K562 (cell line): ENCODE measurements at regions not wholly inside any gene's neighbourhood (a gene's known extent, or its start where the extent isn't known, plus 50 kb on each side); places are given as distances from the start of the nearest gene placed in this dataset.
A peak's percentile ranks its signal among the peaks of the same experiment; 100 is the strongest.

Experiments
- ATAC-seq: fragments of 200-7000 bp; cut with Tn5 transposase; 3 replicates; pipeline ENCODE4 v1.9.1; 2020; ENCODE audit warnings: moderate library complexity
- BruUV-seq: library from RNA; stranded (reverse); fragments of 400-500 nt; replicated peaks from 2 replicates; lab custom pipeline; 2021; lab: Mats Ljungman, UMichigan
- CTCF ChIA-PET: fragments of 300-600 bp; formaldehyde crosslinking; extraction: SDS; loops from one replicate; lab custom pipeline; 2021; ENCODE audit warnings: low intra/inter-chr PET ratio; lab: Yijun Ruan, JAX
- POLR2A ChIA-PET: fragments of 300-600, 350-650 bp; sonication (Branson Sonifier 250); formaldehyde crosslinking; extraction: SDS; loops from one replicate; lab custom pipeline; 2021; ENCODE audit warnings: antibody characterized with exemption, inconsistent platforms; lab: Yijun Ruan, JAX
- DNase-seq, 4 experiments: peaks; one replicate each; pipeline versions ENCODE4 v3.0.0 to v3.0.0-alpha.2; 2011 to 2018; ENCODE audit warnings: low spot score in 3 of 4, mixed read lengths in 3 of 4; ENCODE audit errors: extremely low read depth in 1 of 4
- FAIRE-seq: peaks from 2 replicates; lab custom pipeline; 2011; peaks lifted over from hg19 to GRCh38; lab: Jason Lieb, UNC
- H2AFZ ChIP-seq: 2 replicates; pipeline ENCODE4 v1.6.0; 2011; ENCODE audit warnings: low read depth, low read length, control low read depth, inconsistent platforms
- H3K27ac ChIP-seq: fragments of 200-600 bp; 3 replicates; pipeline ENCODE4 v1.8.0; 2011; ENCODE audit warnings: low read depth, mild to moderate bottlenecking, control low read depth, inconsistent platforms, low read length, moderate library complexity, mixed read lengths; ENCODE audit errors: extremely low read depth
- H3K27me3 ChIP-seq, 2 experiments: fragments of 300-600 bp in 1 of 2; 2 replicates in 1 of 2; 3 replicates in 1 of 2; pipeline versions ENCODE4 v1.6.0 to v1.8.0; 2011; ENCODE audit warnings: inconsistent platforms in 2 of 2, low read length in 2 of 2, mild to moderate bottlenecking in 1 of 2, mixed read lengths in 1 of 2, moderate library complexity in 1 of 2; ENCODE audit not compliant: control insufficient read depth in 2 of 2, insufficient read depth in 2 of 2
- H3K36me3 ChIP-seq: fragments of 300-600 bp; 3 replicates; pipeline ENCODE4 v1.8.0; 2011; ENCODE audit warnings: mild to moderate bottlenecking, low read length, inconsistent platforms; ENCODE audit not compliant: control insufficient read depth, insufficient read depth
- H3K4me1 ChIP-seq, 2 experiments: fragments of 200-600 bp in 1 of 2; replicated peaks in 1 of 2; 2 replicates in 1 of 2; 3 replicates in 1 of 2; pipeline versions ENCODE4 v1.5.1 to v1.8.0; 2011; ENCODE audit warnings: inconsistent platforms in 2 of 2, low read length in 2 of 2, mild to moderate bottlenecking in 1 of 2, mixed read lengths in 1 of 2, moderate library complexity in 1 of 2; ENCODE audit not compliant: control insufficient read depth in 2 of 2, insufficient read depth in 2 of 2
- H3K4me2 ChIP-seq: 2 replicates; pipeline ENCODE4 v1.6.1; 2011; ENCODE audit warnings: low read length, control low read depth, inconsistent platforms, mixed read lengths; ENCODE audit not compliant: insufficient read depth
- H3K4me3 ChIP-seq: fragments of 200-600 bp; sonication (generic), shearing (Covaris generic); 2 replicates; pipeline ENCODE4 v1.5.1; 2016; ENCODE audit warnings: control low read depth, inconsistent platforms
- H3K79me2 ChIP-seq: fragments of 200-600 bp; 3 replicates; pipeline ENCODE4 v1.8.0; 2011; ENCODE audit warnings: low read length, inconsistent platforms; ENCODE audit not compliant: control insufficient read depth, insufficient read depth
- H3K9ac ChIP-seq, 2 experiments: 2 replicates each; pipeline versions ENCODE4 v1.6.0 to v1.6.1; 2011; ENCODE audit warnings: low read depth in 2 of 2, low read length in 2 of 2, control low read depth in 1 of 2, inconsistent platforms in 1 of 2, mild to moderate bottlenecking in 1 of 2, mixed read lengths in 1 of 2; ENCODE audit not compliant: insufficient read depth in 1 of 2
- H3K9me1 ChIP-seq: one replicate; pipeline ENCODE4 v1.6.0; 2011; ENCODE audit warnings: inconsistent platforms, mild to moderate bottlenecking, low read length, moderate library complexity; ENCODE audit not compliant: control insufficient read depth, insufficient read depth
- H3K9me3 ChIP-seq: replicated peaks from 2 replicates; pipeline ENCODE4 v1.5.1; 2011; ENCODE audit warnings: low read depth, low read length, inconsistent platforms; ENCODE audit not compliant: control insufficient read depth, insufficient read depth
- H4K20me1 ChIP-seq: replicated peaks from 2 replicates; pipeline ENCODE4 v1.6.1; 2011; ENCODE audit warnings: low read length, inconsistent platforms, mixed read lengths; ENCODE audit not compliant: control insufficient read depth, insufficient read depth
- HMG20B ChIP-seq: fragments of 250-450 bp; sonication (Bioruptor Pico); IDR thresholded peaks from 2 replicates; pipeline ENCODE4 v1.5.0; 2021; ENCODE audit warnings: mild to moderate bottlenecking
- PPARD ChIP-seq: fragments of 250-450 bp; sonication (Bioruptor Pico); IDR thresholded peaks from 2 replicates; pipeline ENCODE4 v1.8.0; 2022; ENCODE audit warnings: inconsistent platforms, mild to moderate bottlenecking, moderate library complexity
- XRCC3 ChIP-seq: fragments of 450-650 bp; IDR thresholded peaks from 2 replicates; pipeline ENCODE4 v1.6.1; 2017; ENCODE audit warnings: mild to moderate bottlenecking, moderate library complexity
- WGBS: fragments of 100-300 bp; shearing (Covaris generic); methylation state at CpG from one replicate; pipeline ENCODE4 v1.1.6; 2016; ENCODE audit warnings: low coverage, mixed read lengths; ENCODE audit not compliant: insufficient coverage; ENCODE audit errors: missing lambda C conversion rate; 5-methylcytosine and 5-hydroxymethylcytosine counted together
- in situ Hi-C: fragments of 300-500 bp; cut with MboI; formaldehyde crosslinking; loops from 4 replicates; pipeline ENCODE4 v1.15.0; 2018; ENCODE audit warnings: inconsistent platforms, mixed read lengths
- intact Hi-C: fragments of 100-400 bp; cut with micrococcal nuclease; formaldehyde crosslinking; loops from 2 replicates; pipeline ENCODE4 v1.14.2; 2022
- TF ChIP-seq, protein P1 (sequence below): conservative IDR thresholded peaks from 2 replicates; pipeline ENCODE4 v1.6.1; 2011; ENCODE audit warnings: low read depth, mild to moderate bottlenecking, low read length; ENCODE audit not compliant: control insufficient read depth

DNA sequence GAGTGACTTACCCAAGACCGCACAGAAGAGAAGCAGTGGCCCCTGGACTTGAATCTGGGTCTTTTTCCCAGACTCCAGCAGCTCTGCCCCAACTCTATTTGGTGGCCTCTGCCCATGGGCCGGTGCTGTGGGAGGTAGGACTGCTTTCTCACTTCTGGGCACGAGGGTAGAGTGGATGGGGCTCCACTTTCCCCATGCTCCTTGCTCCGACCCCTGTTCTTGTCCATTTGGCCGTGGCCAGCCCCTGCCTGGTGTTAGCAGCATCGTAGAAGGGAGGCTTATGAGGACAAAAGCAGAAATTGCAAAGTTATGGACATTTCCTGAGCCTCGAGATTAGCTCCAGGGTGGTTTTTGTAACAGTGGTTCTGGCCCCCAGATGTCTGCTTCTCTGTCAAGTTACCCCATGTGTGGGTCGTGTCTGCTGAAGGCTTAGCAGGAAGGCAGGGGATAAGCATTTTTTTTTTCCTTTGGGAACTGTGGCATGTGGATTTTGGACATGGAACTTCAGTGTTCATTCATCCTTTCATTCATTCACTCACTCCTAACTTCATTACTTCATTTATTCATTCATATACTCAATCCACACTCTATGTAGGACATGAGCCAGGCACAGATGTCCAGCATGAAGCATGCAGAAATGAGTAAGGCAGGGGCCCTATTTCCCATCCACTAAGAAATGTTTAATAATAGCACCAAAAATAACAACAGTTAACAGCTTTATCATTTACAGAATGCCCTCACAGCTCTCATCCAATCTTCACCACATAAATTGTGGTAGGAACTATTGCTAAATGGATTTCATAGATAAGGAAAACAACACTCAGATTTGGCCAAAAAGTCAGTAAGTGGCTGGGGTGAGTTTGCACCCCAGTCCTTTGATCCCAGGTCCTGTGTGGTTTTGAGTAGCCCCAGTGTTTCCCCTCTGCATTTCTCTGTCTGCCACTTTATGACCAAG is 180.5 kb downstream of the OPA1 start (continued):
- no peak for TF ChIP-seq HMG20B (CRISPR knock-in tag)
- TF ChIP-seq PPARD (CRISPR knock-in tag): no peak
- TF ChIP-seq XRCC3: no peak
- TF ChIP-seq, protein P1, sequence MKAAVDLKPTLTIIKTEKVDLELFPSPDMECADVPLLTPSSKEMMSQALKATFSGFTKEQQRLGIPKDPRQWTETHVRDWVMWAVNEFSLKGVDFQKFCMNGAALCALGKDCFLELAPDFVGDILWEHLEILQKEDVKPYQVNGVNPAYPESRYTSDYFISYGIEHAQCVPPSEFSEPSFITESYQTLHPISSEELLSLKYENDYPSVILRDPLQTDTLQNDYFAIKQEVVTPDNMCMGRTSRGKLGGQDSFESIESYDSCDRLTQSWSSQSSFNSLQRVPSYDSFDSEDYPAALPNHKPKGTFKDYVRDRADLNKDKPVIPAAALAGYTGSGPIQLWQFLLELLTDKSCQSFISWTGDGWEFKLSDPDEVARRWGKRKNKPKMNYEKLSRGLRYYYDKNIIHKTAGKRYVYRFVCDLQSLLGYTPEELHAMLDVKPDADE: no peak

DNA sequence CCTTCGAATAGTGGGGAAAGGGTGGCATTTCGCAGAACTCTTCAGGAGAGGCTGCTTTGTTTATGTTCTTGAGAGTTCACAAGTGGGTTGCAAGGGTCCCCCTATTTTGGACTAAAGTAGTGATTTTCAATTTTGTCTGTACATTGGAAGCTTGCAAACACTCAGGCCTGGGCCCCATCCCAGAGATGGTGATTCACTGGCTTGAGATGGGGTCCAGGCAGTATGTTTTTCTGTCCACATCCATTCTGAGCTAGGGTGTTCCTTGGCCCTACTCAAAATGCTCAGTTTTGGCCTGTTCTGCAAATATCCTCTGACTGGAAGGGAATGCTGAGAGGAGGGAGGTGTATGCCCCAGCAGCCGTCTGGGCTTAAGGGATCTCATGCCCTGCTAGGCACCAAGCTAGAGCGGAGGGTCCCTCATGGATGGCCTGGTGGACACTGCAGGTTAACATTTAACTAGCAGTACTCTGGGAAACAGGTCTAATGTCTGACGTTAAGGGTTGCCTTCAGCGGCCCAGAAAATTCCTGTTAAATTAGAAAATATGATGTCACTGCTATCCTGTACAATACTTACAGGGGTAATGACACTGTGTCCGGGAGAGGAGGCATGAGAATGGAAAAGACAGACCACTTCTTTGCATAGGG is 181.4 kb downstream of the OPA1 start:
- FAIRE-seq: peak; percentile 29
- Histone ChIP-seq H3K27ac (no peak overlapping the region), H3K4me3 (no peak overlapping the region), H3K9me1 (no peaks in the 10 kb centered on the region), H3K4me2 (no peak overlapping the region), H3K36me3 (no peaks in the 10 kb centered on the region), H3K9ac (no peak overlapping the region), H2AFZ (no peak overlapping the region), H3K4me1 (no peaks in the 10 kb centered on the region; a peak in 2 of 5 replicates), H4K20me1 (no peaks in the 10 kb centered on the region), H3K27me3 (no peaks in the 10 kb centered on the region), H3K9me3 (no peaks in the 10 kb centered on the region; the same call in none of the 2 replicates), H3K79me2 (no peaks in the 10 kb centered on the region)
- ChIA-PET CTCF (no interaction called here), POLR2A (interaction anchor here (0.8 to 1.2 kb wide), 2 partner anchors 22 to 374 kb away, joined by 3 to 4 read pairs; no protein-coding TSS in a partner anchor)
- BruUV-seq: no TSS peak
- WGBS: 46% methylated on average over 7 of the region's 7 CpGs
- intact Hi-C loops (loop anchor here (10.0 kb wide), 1 partner anchor 960 kb away; no protein-coding TSS in a partner anchor), in situ Hi-C loops (no loop called here)
- no peak for TF ChIP-seq XRCC3
- ATAC-seq: no peak
- DNase-seq: no peak
